Hematopoietic multipotent progenitor cell treated with erythropoietin and hydrocortisone succinate and interleukin-3 and kit ligand, for 8 days (in vitro differentiated cells): ENCODE measurements at regions not wholly inside any gene's neighbourhood (a gene's known extent, or its start where the extent isn't known, plus 50 kb on each side); places are given as distances from the start of the nearest gene placed in this dataset.

ENCODE experiments used
- DNase-seq: peaks from one replicate; pipeline ENCODE4 v3.0.0-alpha.2; 2015

DNA sequence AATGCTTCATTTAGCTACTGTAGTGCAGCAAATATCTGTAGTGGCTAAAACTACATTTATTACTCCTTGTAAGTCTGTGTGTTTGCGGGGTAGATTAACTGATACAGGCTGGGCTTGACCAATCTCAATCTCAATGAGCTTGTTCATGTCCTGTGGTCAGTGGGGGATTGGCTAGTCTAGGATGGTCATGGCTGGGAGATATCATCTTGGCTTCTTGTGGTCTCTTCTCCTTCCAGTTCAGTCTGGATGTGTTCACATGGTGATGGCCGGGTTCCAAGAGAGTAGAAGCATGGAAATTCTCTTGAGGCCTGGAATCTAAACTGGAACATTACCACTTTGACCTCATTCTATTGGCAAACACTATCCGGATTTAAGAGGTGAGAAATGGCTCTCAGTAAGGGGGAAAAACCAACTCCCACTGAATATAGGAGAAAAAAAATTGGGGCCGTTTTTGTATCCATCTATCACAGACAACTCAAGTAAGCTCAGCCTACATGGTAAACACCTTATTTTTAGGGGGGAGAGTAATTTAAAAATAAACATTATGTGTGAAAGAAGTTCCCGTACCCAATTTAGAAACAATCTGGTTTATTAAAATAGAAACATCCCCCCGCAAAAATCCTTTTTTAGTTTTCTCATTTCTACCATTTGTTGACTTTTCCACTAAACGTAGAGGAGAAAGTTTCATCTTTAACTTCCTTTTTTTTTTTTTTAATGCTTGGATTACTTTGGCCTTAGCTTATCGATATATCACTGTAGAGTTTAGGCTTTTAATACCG lies 284.9 kb upstream of the TBC1D5 start:
- DNase-seq = peak; percentile 3

DNA sequence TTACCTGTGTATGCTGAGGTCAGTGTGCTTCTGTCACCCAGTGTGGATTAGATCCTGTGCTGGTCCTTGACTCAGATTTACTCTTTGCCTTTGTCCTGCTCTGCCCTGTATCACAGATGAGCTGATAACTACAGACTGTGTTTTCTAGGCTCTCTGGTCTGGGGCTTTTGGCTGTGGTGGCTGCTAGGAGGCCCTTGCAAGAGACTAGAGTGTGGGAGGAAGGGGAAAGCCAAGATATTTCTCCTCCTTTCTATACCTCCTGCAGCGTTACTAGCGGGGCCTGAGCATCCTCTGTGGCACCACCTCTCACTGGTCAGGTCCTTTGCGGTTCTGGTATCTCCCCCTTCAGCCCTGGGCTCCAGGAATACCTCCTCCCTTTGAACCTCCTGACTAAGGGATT lies 282.3 kb upstream of the TBC1D5 start:
- no peak for DNase-seq

- DNase-seq = no peak
Observed at GRCh38 chr3:18019161-18019495, 276.7 kb upstream of the TBC1D5 start.

DNA sequence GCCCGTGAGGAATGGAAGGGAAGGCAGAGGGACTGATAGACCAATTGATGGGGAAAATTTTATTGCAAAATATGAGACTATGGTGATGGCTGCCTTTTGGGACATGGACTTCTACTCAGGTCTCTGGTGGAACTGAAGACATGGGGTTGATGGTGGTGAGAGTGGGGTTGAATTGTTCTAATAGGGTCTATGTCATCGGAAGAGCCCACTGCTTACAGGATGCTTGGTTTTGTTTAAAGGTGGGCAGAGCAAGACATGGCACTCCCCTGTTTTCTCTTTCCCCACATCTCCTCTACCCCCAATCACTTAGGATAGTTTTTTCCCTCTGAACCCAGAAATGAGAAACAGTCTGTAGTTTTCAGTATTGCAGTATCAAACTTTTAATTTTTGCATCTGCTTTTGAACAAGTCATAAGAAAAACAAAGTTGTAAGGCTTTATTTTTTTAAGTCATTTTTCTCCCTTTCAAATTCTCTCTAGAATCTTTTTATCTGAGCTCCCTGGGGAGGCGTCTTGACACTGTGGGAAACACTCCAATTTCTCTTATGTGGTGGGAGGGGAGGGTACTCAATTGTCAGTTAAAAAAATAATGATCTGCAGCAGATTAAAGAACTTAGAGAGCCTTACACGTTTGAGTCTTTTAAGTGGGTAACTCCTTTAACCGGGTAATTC lies 276.2 kb upstream of the TBC1D5 start:
- no peak for DNase-seq

- no peak for DNase-seq
Observed at GRCh38 chr3:18016366-18016765, 273.9 kb upstream of the TBC1D5 start.

DNA sequence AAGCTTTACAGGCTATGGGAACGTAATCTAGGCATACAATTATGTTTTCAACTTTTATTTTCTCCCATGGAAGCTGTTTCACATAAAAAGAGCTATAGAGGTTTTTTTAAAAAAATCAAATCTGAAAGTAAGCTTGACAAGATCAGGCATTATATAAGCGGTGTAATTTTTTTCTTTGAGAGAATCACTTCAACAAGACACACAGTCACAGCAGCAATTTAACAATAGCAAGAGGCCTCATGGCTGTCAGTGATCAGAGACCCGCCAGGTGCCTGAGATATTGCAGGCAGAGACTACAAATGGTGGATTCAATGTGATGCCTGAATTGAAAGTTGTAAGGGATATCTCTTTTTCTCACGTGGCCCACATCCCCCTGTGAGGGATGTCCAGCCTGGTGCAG lies 270.5 kb upstream of the TBC1D5 start:
- DNase-seq = no peak

DNA sequence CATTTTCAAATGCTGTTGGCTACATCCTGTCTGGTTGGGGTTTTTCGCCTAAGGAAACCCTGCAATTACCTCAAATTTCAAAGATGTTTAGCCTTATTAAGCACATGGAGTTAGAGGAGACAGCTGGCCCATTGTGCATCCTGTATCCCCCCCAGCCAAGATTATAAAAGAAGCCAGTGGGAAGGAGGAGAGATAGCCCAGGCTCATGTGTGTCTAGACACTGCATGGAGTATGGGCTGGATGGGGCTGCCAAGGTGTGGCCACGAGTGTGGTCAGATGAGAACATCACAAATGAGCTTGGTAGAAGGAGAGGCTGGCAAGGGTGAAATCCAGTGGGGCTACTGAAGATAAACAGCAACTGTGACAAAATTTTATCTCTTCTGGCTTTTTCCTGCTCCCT lies 270.0 kb upstream of the TBC1D5 start:
- DNase-seq = no peak

DNA sequence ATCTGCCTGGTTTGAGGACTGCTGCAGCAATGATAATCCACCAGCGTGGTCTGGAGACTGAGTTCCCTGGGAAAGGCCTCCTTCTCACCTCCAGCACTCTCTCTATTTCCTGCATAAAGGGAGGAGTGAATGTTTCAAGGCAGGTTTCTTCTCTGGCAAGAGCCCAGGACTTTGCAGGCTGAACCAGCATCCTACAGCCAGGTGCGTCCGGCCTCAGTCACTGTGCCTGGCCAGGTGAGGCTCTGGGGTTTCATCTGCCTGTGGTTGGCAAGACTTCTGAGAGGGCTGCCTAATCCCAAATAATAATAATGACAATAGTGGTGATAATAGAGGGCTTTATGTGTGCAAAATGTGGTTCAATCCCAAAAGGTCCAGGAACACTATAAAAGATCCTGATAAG lies 269.0 kb upstream of the TBC1D5 start:
- DNase-seq = no peak

DNA sequence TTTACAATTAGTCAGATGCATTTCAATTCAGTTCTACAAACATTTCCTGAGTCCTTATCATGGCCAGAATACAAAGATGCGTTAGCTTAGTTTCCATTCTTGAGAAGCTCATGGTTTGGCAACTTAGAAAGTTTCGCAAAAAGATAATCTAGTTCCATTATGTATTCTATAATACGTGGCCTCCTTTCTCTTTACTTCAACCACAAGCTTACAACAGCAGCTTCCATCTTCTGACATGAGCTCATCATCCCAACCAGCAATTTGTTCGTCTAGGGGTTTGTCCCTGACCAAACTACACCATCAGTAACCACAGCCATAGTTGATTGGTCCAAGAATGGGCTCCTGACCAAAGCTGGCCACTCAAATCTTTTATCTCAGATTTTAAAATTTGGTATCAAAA lies 267.6 kb upstream of the TBC1D5 start:
- no peak for DNase-seq

- DNase-seq = no peak
Observed at GRCh38 chr3:18008706-18009368, 266.4 kb upstream of the TBC1D5 start.

- DNase-seq = no peak
Observed at GRCh38 chr3:18007980-18008379, 265.5 kb upstream of the TBC1D5 start.

DNA sequence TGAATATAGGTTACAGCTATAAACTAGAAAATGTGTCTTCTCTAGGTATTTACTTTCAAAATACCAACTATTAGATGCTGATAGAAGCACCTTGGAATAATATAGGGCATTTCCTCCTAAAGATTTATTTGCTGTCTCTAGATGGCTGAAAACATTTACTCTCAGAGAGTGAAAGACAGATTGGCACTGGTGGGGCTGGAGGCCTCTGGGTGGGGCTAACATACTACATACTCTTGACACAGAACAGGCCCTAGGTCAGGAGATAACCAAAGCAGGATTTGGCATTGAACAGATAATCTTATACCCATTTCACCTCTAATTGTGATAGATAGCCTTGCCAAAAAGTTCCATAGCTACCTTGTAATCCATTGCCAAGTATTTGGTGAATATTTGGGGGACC lies 253.3 kb upstream of the TBC1D5 start:
- no peak for DNase-seq

DNA sequence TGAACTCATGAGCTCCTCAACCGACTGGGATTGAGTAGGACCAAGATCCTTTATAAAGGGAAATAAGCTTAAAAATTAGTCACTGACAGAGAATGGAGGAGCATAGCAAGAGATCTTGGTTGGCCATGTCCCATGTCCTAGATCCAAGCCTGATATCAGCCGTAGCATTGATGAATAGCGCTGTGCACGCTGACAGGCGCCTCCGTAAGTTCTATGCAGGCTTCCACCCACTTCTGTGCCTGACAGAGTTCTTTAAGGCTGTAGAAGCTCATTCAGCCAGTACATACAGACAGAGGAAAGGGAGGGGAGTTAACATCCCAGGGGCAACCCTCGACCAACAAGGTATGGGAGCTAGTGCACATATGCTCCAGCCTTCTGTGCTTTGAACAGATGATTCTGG lies 251.7 kb upstream of the TBC1D5 start:
- no peak for DNase-seq

GRCh38 chr3:17990390-17990789 lies 248.0 kb upstream of the TBC1D5 start:
- no peak for DNase-seq

DNA sequence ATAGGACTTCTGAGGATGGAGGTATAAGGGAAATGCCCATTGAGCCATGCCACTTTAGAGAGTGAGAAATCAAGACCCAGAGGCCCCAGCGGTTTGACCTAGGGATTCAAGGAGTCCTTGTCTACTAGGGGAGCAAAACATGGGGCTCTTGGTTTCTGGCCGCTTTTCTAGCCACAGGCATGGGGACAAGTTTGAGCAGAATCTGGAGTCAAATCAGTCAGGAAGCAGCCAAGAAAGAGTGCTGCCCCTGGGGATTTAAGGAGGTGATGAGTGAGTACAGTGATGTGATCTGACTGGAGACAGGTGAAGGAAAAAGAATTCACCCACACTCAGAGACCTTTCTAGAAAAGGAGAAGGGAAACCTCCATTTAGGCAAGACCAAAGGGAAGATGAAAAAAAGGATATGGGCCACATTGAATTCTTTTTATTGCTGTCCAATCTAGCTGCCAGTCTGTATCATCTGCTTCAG lies 244.0 kb upstream of the TBC1D5 start:
- DNase-seq = no peak

DNA sequence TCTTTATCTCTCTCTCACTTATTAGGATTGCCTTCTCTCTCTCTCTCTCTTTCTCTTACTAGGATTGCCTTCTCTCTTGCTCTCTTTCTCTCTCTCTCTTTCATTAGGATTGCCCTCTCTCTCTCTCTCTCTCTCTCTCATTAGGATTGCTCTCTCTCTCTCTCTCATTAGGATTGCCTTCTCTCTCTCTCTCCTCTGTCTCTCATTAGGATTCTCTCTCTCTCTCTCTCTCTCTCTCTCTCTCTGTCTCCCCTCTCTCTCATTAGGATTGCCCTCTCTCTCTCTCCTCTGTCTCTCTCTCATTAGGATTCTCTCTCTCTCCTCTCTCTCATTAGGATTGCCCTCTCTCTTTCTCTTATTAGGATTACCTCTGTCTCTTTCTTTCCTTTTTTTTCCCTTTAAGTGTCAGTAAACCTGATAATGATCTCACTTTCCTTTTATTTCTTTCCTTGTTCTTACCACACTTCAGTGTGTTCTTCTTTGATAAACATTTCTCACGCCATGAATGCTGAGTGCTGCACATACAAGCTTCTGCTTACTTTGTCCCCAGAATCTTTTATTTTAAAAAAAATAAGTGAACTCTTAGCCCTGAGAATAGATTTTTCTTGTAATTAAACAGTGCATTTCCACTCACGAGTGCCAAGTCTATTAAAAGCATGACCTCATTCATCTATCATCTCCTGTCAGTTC lies 243.4 kb upstream of the TBC1D5 start:
- DNase-seq = peak; percentile 53

DNA sequence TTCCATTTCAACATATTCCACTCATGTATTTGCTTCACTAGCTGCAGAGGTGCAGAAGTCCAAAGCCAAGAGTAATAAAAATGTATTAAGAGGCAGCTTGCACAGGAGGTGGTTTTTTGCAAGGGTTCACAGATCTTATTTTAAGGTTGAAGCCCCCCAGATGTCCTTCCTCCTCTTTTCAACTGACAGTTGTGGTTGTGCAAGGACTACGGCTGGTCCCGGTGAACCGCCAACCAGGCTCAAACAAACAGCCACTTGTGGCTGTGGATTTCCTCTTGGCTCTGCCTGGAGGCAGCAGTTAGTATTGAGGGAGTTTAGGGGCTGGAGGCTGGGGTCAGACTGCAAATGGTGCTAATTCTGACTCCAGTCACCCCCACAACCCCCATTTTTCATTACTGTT lies 240.7 kb upstream of the TBC1D5 start:
- peak; percentile 29 for DNase-seq

DNA sequence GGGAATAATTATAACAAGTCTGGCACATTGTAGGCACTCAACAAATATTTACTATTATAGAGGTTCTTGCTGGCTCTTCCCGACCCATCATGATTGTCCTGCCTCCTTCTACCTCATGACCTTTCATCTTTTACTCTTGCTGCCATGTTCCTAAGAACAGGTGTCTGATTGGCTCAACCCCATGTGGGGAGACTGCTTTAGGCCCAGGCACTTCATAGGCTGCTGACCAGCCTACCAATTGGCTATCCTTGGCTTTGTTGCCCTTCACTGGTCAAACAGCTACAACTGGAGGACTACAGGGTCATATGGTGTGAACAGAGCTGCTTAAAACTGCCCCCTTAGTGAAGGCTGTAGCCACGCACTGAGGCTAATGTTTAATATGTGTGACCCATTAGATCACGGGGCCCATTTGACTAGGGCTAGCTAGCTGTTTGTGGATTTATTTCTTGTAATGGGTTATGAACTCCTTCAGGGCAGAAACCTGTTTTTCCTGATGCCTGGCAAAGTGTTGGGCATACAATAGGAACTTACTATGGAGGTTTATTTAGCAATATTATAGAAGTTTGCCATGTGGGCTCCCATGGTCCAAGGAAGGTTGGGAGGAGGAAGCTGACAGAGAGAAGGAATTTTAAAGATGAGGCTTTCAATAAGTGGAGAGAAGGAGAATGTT lies 239.9 kb upstream of the TBC1D5 start:
- no peak for DNase-seq

DNA sequence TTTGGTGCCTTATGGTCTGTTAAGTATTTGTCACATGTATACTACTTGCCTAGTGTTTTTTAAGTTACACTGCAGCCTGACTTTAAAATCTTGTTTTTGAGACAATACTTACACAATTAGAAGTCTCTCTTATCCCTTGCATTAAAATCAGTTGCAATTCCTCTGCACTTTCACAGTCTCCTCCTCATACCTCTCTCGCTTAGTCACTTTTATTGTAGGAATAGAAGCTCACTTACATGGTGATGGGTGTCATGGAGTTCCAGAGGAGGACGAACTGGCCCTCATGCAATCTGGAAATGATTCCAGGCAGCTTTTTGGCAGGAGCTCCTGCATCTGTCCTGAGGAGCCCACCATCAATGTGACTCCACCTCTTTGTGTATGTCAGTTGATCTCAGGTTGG lies 238.4 kb upstream of the TBC1D5 start:
- no peak for DNase-seq

- DNase-seq = no peak
Observed at GRCh38 chr3:17979911-17980310, 237.5 kb upstream of the TBC1D5 start.

- peak; percentile 45 for DNase-seq
Observed at GRCh38 chr3:17979252-17979651, 236.8 kb upstream of the TBC1D5 start.

- DNase-seq = no peak
Observed at GRCh38 chr3:17974206-17974841, 231.9 kb upstream of the TBC1D5 start.
